OCI-LY7 (cell line): ENCODE measurements at regions not wholly inside any gene's neighbourhood (a gene's known extent, or its start where the extent isn't known, plus 50 kb on each side); places are given as distances from the start of the nearest gene placed in this dataset.

Experiments used
- BruUV-seq: library from RNA; stranded (reverse); fragments of 400-500 nt; replicated peaks from 2 replicates; lab custom pipeline; 2021; lab: Mats Ljungman, UMichigan
- CTCF ChIA-PET: fragments of 300-600 bp; sonication (Branson Sonifier 250); formaldehyde crosslinking; loops from one replicate; lab custom pipeline; 2022; ENCODE audit warnings: antibody characterized with exemption; ENCODE audit not compliant: unreplicated experiment; lab: Charles Lee
- POLR2A ChIA-PET: fragments of 300-600 bp; sonication (Branson Sonifier 250); formaldehyde crosslinking; loops from one replicate; lab custom pipeline; 2022; ENCODE audit warnings: antibody characterized with exemption; lab: Charles Lee
- DNase-seq: peaks from one replicate; pipeline ENCODE4 v3.0.0-alpha.2; 2015; ENCODE audit warnings: low spot score
- H2AFZ ChIP-seq: fragments of 200-600 bp; sonication (generic), shearing (Covaris generic); 2 replicates; pipeline ENCODE4 v1.6.1; 2014; ENCODE audit warnings: mild to moderate bottlenecking, antibody characterized with exemption, low read length, moderate library complexity
- H3K27ac ChIP-seq: fragments of 200-600 bp; sonication (generic); 2 replicates; pipeline ENCODE4 v1.5.1; 2014; ENCODE audit warnings: mixed run types, low read depth, mild to moderate bottlenecking, moderate library complexity, low read length, inconsistent platforms; ENCODE audit not compliant: poor library complexity, severe bottlenecking
- H3K36me3 ChIP-seq: fragments of 200-600 bp; sonication (generic); 2 replicates; pipeline ENCODE4 v1.6.1; 2014; ENCODE audit warnings: mild to moderate bottlenecking, antibody characterized with exemption, low read length, moderate library complexity, mixed read lengths; ENCODE audit not compliant: insufficient read depth
- H3K4me1 ChIP-seq: fragments of 200-600 bp; sonication (generic); 2 replicates; pipeline ENCODE4 v1.5.1; 2014; ENCODE audit warnings: mild to moderate bottlenecking, low read length; ENCODE audit not compliant: insufficient read depth, poor library complexity, severe bottlenecking
- H3K4me2 ChIP-seq: fragments of 200-600 bp; sonication (generic); 2 replicates; pipeline ENCODE4 v1.6.1; 2014; ENCODE audit warnings: mild to moderate bottlenecking, low read length
- H3K4me3 ChIP-seq: fragments of 200-600 bp; sonication (generic); 2 replicates; pipeline ENCODE4 v1.5.1; 2014; ENCODE audit warnings: mild to moderate bottlenecking, low read depth, low read length; ENCODE audit not compliant: poor library complexity, severe bottlenecking
- H3K79me2 ChIP-seq: fragments of 200-600 bp; sonication (generic); 2 replicates; pipeline ENCODE4 v1.6.1; 2016; ENCODE audit warnings: low read depth, mild to moderate bottlenecking, low read length, moderate library complexity, mixed read lengths; ENCODE audit not compliant: insufficient read depth
- H3K9me2 ChIP-seq: fragments of 200-600 bp; sonication (generic); 2 replicates; pipeline ENCODE4 v1.6.1; 2016; ENCODE audit warnings: mild to moderate bottlenecking, low read length, mixed read lengths; ENCODE audit not compliant: insufficient read depth
- H3K9me3 ChIP-seq: fragments of 200-600 bp; sonication (generic); 2 replicates; pipeline ENCODE4 v1.6.1; 2014; ENCODE audit warnings: mild to moderate bottlenecking, mixed run types, low read length, mixed read lengths
- H4K20me1 ChIP-seq: fragments of 200-600 bp; sonication (generic); 2 replicates; pipeline ENCODE4 v1.6.1; 2014; ENCODE audit warnings: mild to moderate bottlenecking, antibody characterized with exemption, low read length, moderate library complexity, mixed read lengths; ENCODE audit not compliant: insufficient read depth
- CTCF ChIP-seq: fragments of 200-600 bp; sonication (generic); conservative IDR thresholded peaks from 2 replicates; pipeline ENCODE4 v1.5.1; 2014; ENCODE audit warnings: mild to moderate bottlenecking, antibody characterized with exemption, low read length, moderate library complexity, mixed read lengths
- EZH2phosphoT487 ChIP-seq: fragments of 200-600 bp; sonication (generic); IDR thresholded peaks from 2 replicates; pipeline ENCODE4 v1.6.1; 2018; ENCODE audit warnings: low read depth, borderline replicate concordance, mild to moderate bottlenecking, mixed run types, antibody characterized with exemption, low read length, moderate library complexity, mixed read lengths
- intact Hi-C: fragments of 100-400 bp; cut with micrococcal nuclease; formaldehyde crosslinking; loops from one replicate; pipeline ENCODE4 v1.10.0; 2022; ENCODE audit not compliant: unreplicated experiment

DNA sequence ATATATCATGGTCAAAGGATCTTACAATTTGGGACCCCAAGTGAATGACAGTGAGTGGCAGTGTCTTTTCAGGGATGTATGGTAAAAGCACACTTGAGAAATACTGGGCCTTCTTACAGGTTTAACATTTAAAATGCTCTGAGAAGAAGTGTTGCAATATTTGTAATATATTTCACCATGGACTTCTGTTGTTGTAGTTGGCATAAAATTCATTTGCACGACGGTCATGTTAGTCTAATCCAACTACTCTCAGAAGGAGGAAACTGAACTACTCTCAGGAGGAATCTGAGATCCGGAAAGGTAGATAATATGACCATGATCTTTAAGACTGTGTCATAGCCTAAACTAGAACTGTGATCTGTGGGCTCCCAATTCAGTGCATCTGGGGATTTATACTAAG, 700.1 kb downstream of the HDGFL1 start:
- no peak overlapping the region for H3K4me3 ChIP-seq
- no peaks in the 10 kb centered on the region for H4K20me1 ChIP-seq
- H3K36me3 ChIP-seq: no peaks in the 10 kb centered on the region
- ChIA-PET POLR2A (no interaction called here), CTCF (no interaction called here)
- intact Hi-C loops: no loop called here
- DNase-seq: no peak
- BruUV-seq: no TSS peak
- TF ChIP-seq EZH2phosphoT487 (no peak), CTCF (no peak)
- no peaks in the 10 kb centered on the region for H3K4me1 ChIP-seq
- no peak overlapping the region for H3K27ac ChIP-seq
- H3K9me2 ChIP-seq: no peaks in the 10 kb centered on the region
- H3K4me2 ChIP-seq: no peak overlapping the region
- no peaks in the 10 kb centered on the region for H3K9me3 ChIP-seq
- H2AFZ ChIP-seq: no peak overlapping the region
- no peaks in the 10 kb centered on the region for H3K79me2 ChIP-seq

DNA sequence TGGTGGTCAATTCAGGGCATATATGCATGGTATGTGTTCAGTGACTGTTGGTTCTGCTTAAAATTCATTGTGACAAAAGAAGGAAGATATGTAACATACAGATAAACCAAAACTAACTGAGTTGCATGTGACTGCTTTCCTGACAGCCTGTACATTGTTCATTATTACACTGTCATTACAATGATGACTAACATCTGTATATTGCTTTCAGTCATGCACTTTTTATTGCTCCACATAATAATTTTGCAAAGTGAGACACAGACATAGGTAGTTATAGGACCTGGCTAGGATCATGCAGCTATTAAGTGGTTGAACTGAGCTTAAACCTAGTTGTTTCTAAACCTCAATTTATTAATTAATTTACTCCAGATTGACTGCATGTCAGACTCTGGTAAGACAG, 703.2 kb downstream of the HDGFL1 start:
- Histone ChIP-seq H3K4me2 (no peak overlapping the region), H3K9me2 (no peaks in the 10 kb centered on the region), H3K4me1 (no peaks in the 10 kb centered on the region), H3K4me3 (no peak overlapping the region), H3K27ac (no peak overlapping the region), H2AFZ (no peak overlapping the region), H3K36me3 (no peaks in the 10 kb centered on the region), H3K79me2 (no peaks in the 10 kb centered on the region), H3K9me3 (no peaks in the 10 kb centered on the region), H4K20me1 (no peaks in the 10 kb centered on the region)
- CTCF ChIA-PET: no interaction called here
- DNase-seq: no peak
- no peak for TF ChIP-seq EZH2phosphoT487
- TF ChIP-seq CTCF: no peak
- no TSS peak for BruUV-seq
- POLR2A ChIA-PET: interaction anchor here (0.7 kb wide), 1 partner anchor 183 kb away, joined by 3 read pairs; no protein-coding TSS in a partner anchor
- intact Hi-C loops: no loop called here

DNA sequence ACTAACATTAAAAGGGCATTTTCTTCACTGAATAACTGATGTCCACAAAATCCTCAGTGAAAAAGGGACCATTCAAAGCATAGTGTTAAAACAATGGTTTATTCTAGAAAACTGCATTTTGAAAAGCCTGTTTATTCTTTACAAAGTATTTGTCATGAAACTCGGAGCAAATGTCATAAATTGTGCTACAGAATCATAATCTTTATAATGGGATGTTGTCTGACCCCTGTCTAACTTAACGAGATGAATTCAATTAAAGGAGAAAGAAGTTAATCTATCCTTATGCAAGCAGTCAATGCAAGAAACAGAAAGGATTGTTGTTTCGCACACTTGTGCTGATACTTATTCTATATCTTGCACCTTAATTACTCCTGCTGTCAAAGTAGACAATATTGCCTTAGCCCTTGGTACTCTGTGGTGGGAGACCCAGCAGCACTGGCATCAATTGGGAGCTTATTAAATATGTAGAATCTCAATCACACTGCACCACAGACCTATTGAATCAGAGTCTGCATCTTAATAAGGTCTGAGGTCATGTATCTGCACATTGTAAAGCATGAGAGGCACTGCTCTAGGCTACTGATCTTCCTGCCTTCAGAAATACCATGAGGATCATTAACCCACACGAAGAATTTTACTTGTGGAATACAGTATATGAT, 708.3 kb downstream of the HDGFL1 start:
- TF ChIP-seq EZH2phosphoT487: no peak
- no peak for TF ChIP-seq CTCF
- BruUV-seq: no TSS peak
- Histone ChIP-seq H3K9me3 (no peaks in the 10 kb centered on the region), H3K4me1 (no peaks in the 10 kb centered on the region), H3K27ac (no peak overlapping the region), H3K4me2 (no peak overlapping the region), H4K20me1 (no peaks in the 10 kb centered on the region), H3K4me3 (no peak overlapping the region), H3K9me2 (no peaks in the 10 kb centered on the region), H3K79me2 (no peaks in the 10 kb centered on the region), H3K36me3 (no peaks in the 10 kb centered on the region), H2AFZ (no peak overlapping the region)
- CTCF ChIA-PET: no interaction called here
- POLR2A ChIA-PET: no interaction called here
- intact Hi-C loops: no loop called here
- no peak for DNase-seq
